RKO (cell line): ENCODE measurements at regions not wholly inside any gene's neighbourhood (a gene's known extent, or its start where the extent isn't known, plus 50 kb on each side); places are given as distances from the start of the nearest gene placed in this dataset.

Experiments used
- DNase-seq: peaks from one replicate; pipeline ENCODE4 v3.0.0-alpha.2; 2016; ENCODE audit warnings: low spot score

DNA sequence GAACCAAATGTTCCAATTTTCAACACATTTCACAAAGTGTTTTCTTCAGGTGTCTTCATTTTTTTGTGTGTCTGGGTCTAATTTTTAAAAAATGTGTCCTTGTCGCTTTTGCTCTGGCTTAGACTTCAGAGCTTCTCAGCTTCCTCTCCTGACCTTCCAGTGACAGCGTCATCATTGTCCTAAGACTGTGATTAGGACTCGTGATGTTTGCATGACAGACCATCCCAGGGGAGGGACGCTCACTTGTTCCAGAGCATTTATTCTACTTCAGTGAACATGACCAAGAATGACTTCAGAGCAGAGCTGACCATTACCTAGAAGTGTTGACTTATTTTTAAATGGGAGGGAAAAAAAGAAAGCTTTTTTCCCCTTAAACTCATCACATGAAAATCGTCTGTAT, 591.9 kb downstream of the IRS1 start:
- no peak for DNase-seq

- no peak for DNase-seq
Measured at GRCh38 chr2:226199555-226199954, 600.1 kb downstream of the IRS1 start.

DNA sequence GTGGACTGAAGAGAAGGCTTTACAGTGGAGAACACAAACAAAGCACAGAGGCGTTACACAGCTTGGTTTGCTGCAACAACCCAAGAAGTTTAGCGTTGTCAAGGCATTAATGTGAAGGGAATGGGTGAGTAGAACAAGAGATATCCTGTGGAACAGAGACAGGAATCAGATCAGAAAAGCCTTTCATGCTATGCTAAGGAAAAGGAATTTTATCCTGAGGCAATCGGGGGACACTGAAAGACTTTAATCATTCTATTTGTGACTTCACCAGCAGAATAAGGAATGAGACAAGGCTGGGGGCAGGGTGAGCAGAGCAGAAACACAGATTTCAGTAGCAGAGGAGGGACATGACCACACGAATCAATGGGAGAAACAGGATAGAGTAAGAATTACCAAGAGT, 600.7 kb downstream of the IRS1 start:
- no peak for DNase-seq

DNA sequence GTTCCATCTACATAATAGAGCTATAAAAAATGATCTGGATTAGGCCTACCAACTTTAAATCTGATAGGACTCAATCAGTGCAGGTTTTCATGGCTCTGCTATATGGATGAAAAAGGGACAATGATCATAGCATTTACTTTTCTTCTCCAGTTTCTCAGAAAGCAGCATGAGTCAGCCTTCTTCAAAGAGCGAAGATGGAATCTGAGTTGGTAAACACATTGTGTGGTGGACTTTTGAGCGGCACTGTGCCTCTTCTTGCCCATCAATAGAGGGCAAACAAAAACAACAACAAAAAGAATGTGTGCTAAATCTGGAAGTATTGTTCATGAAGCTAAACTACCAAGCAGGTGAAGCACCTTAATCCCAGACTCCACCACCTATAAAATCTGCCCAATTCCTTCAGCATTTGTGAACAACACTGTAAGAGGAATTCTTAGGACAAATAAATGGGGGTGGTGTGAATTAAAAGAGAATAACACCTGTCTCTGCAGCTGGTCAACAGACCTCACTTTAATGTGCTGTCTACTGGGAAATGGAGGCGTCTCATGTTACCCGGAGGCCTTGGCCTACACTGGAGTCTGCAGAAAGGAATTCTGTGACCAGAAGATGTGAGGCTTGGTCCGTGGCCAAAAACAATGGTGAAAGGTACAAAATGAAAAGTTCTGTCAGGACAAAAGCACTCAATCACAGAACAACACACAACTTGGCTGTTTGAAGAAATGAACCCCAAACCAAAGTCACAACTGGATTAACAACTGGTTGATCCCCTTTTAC, 609.0 kb downstream of the IRS1 start:
- DNase-seq = no peak

- DNase-seq = no peak
Measured at GRCh38 chr2:226189061-226189460, 610.6 kb downstream of the IRS1 start.

- no peak for DNase-seq
Measured at GRCh38 chr2:226187616-226188015, 612.0 kb downstream of the IRS1 start.

GRCh38 chr2:226187156-226187555, 612.5 kb downstream of the IRS1 start:
- no peak for DNase-seq

GRCh38 chr2:226185616-226186211, 613.9 kb downstream of the IRS1 start:
- no peak for DNase-seq

GRCh38 chr2:226184940-226185615, 614.5 kb downstream of the IRS1 start:
- DNase-seq = no peak

DNA sequence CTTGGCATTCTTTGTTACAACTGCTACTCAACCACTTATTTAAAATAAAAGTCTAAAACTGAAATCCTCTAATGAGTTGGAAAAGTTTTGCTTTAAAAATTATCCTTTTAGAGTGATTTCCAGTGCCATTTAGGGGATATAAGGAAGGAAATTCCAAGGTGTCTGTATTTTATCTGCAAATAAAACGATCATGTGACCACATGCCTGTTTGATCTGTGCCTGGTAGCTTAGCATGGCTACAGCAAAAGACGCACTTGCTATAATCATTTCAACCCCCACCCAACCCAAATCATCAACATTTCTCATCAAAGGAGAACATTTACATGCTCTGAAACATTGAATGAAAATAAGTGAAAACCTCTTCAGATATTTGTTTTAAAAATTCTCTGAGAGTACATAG, 615.1 kb downstream of the IRS1 start:
- DNase-seq = no peak

DNA sequence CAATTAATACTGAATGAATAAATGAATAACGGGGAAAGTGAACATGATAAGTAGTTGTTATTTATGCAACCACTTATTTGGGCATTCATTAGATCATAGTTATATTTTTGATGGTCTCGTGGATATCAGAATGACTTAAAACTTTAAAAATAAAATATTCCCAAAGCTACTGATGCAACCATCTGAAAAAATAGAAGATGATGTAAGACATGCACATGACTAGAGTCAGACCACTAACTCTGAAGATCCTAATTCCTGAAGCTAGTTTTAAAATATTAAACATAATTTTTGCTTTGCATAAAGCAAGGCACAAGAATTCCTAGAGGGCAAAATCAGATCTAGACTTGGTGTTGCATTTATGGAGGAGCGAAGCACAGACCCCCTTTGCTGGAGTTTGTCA, 616.1 kb downstream of the IRS1 start:
- no peak for DNase-seq

DNA sequence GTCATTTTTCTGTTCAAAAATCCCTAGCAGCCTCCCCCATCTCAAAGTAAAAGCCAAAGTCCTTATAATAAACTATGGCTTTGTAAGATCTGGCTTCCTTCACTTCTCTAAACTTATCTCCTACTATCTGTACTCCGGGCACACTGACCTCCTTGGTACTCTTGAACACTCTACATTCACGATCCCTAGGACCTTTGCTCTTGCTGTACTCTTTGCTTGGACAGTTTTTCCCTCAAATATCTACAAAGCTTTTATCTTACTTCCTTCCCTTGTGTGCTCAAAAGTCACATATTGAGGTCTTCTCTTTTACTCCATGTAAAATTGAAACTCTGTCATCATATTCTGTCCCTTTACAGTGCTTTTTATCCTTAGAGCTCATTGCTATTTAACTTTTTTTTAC, 616.6 kb downstream of the IRS1 start:
- DNase-seq = no peak

DNA sequence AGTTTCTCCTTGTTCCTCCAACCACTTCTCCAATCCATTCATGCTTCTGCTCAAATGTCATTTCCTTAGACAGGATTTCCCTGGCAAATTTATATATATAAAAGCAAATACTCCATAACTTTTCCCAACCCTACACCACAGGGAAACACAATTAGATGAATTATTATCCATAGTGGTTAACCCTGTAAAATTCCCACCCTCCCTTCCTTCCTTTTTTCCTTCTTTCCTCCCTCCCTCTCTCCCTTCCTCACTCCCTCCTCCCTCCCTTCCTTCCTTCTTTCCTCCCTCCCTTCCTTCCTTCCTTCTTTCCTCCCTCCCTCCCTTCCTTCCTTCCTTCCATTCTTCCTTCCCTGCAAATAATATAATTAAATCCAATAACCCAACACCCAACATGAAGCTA, 617.7 kb downstream of the IRS1 start:
- no peak for DNase-seq

- DNase-seq = no peak
Measured at GRCh38 chr2:226180281-226180884, 619.2 kb downstream of the IRS1 start.

- DNase-seq = no peak
Measured at GRCh38 chr2:226179010-226179409, 620.6 kb downstream of the IRS1 start.

DNA sequence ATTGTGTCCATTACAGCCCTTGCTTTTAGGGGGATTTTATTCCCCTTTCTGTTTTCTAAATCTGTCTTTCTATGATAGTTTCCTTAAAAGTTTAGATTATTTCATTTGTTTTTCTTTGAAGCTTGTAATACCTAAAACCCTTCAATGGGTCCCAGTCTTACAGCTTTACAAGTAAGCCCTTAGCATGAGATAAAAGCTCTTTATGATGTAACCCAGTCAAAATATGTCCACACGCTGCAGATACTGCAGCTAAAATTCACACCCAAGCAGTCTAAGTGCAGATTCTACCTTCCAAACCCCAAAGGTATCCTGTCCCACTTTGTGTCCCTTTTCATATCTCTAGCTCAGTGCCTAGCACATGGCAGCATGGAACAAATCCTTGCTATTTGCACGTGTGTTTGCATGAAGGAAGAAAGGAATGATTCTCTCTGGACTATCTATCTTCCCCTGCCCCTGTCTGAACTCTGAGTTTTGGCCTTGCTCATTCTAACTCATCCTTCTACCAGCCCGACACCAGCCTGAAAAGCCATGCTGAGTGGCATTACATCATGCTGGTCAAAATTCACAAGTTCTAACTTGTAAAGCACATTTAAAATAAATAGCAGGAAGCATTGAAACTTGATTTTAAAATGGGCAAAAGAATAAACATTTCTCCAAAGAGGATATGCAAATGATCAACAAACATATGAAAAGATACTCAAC, 623.2 kb downstream of the IRS1 start:
- DNase-seq = no peak

GRCh38 chr2:226174390-226174789, 625.2 kb downstream of the IRS1 start:
- DNase-seq = no peak

GRCh38 chr2:226172939-226173338, 626.7 kb downstream of the IRS1 start:
- DNase-seq = no peak

GRCh38 chr2:226172309-226172708, 627.3 kb downstream of the IRS1 start:
- DNase-seq = no peak

GRCh38 chr2:226169751-226170581, 629.7 kb downstream of the IRS1 start:
- DNase-seq = no peak

DNA sequence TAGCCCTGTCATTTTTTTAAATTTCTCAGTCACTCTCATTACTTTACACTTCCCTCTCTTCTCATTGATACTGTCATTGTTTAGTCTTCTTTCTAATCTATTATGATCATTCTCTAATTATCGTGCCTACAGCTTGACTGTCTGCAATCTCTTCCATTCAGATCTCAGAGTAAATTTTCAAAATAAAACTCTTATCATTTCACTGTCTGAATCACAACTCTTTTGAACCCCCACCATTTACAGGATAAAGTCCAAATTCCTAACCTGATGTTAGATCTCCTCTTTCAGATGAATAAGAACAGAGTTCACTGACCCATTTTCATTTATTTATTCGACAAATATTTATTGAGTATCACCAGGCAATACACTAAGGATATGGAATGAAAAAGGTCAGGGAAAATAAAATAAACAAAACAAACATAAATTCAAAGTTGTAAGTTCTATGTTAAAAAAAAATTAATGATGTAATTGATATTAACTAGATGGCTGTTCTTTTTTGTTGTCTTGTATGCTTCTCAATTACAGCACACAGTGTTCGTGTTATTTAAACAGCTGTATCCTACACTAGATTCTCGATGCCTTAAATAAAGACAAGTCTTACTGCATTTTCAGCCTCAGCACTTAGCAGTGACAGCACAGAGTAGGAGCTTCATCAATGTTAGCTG, 631.0 kb downstream of the IRS1 start:
- DNase-seq = no peak
